NT2/D1 (cell line): ENCODE measurements at regions not wholly inside any gene's neighbourhood (a gene's known extent, or its start where the extent isn't known, plus 50 kb on each side); places are given as distances from the start of the nearest gene placed in this dataset.

ENCODE experiments used
- SUZ12 ChIP-seq: IDR thresholded peaks from 2 replicates; pipeline ENCODE4 v1.6.1; 2011; ENCODE audit not compliant: insufficient read length, insufficient read depth; ENCODE audit errors: extremely low read depth
- YY1 ChIP-seq: IDR thresholded peaks from 2 replicates; pipeline ENCODE4 v1.6.1; 2011; ENCODE audit not compliant: insufficient read length, insufficient read depth

DNA sequence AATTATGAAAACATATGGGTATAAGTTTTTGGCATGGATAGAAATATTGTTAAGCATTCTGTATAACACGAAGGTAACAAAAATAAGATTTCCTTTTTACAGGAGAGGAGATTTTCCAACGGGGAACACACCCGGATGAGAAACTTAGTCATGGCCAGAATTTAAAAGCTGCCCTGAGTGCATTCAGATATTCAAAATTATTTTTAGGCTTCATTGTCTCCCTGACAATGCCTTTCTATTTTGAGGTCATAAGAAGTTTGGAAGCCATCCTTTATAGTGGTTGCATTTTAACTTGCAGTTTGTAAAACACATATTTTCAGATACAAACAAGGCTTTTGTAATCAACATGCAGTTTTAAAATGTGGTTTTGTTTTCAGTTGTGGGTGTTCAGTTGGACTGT is 357.5 kb upstream of the FAM47C start:
- TF ChIP-seq SUZ12: no peak
- TF ChIP-seq YY1: no peak
